Heart left ventricle (tissue), 13 donors: ENCODE measurements at regions not wholly inside any gene's neighbourhood (a gene's known extent, or its start where the extent isn't known, plus 50 kb on each side); places are given as distances from the start of the nearest gene placed in this dataset.

ENCODE experiments used
- CTCF ChIP-seq, 12 donors: fragments of 200-600 bp; sonication (generic) in 4 of 12; IDR thresholded peaks; one replicate each; pipeline versions ENCODE4 v1.5.0 to v1.8.0; 2018 to 2022; ENCODE audit warnings: antibody characterized with exemption in 12 of 12, mild to moderate bottlenecking in 5 of 12
- POLR2A ChIP-seq, 2 donors: fragments of 450-650 bp; IDR thresholded peaks; one replicate each; pipeline ENCODE4 v1.6.1; 2017; ENCODE audit warnings: antibody characterized with exemption in 2 of 2, mild to moderate bottlenecking in 2 of 2, moderate library complexity in 2 of 2
- donor health status: ischemic (EF 13 %, LVEDD 7.1; RV severe dilation, severe dysfunction).
- donor health status: DM: no; HTN: yes; CAD: no.
- donor health status: DM: no; HTN: no; CAD: no.
- donor health status: ischemic (EF 25% LVEDD 6.9; RV normal size, moderate dysfunction).
- donor health status: ischemic (EF 25% LVEDD 5.7; RV mildly dilated, moderate dysfunction).
- donor health status: ischemic (EF 35%, LVEDD 5.7; RV mildly dilated, moderate dysfunction).
- donor health status: nonischemic (EF 11% LVEDD 7.7; RV severe dilation, severe dysfunction).
- donor health status: DM: yes; HTN: yes; CAD: no.
- donor health status: PGD.
- donor health status: ischemic (EF 29% LVEDD 5.4; RV normal size, mild dysfunction).
- donor health status: nonischemic (EF 23%, LVEDD 6.1; RV moderate dilation, normal function).

- no peak for TF ChIP-seq CTCF (IDR thresholded peaks at IDR 0.05)
- no peak for TF ChIP-seq POLR2A (IDR thresholded peaks at IDR 0.05)
These were observed 64.1 kb upstream of the PDGFRA start for GRCh38 chr4:54165011-54165410.
